Kidney epithelial cell (primary cell): ENCODE measurements at regions not wholly inside any gene's neighbourhood (a gene's known extent, or its start where the extent isn't known, plus 50 kb on each side); places are given as distances from the start of the nearest gene placed in this dataset.

Experiments
- DNase-seq: peaks from one replicate; pipeline ENCODE4 v3.0.0-alpha.2; 2010; ENCODE audit warnings: low read depth
- H3K27me3 ChIP-seq: 2 replicates; pipeline ENCODE4 v1.6.0; 2011; ENCODE audit warnings: low read length; ENCODE audit not compliant: control insufficient read depth, insufficient read depth
- H3K36me3 ChIP-seq: 2 replicates; pipeline ENCODE4 v1.5.1; 2011; ENCODE audit warnings: low read length; ENCODE audit not compliant: control insufficient read depth, insufficient read depth
- H3K4me3 ChIP-seq: 2 replicates; pipeline ENCODE4 v1.5.1; 2011; ENCODE audit warnings: low read depth, mild to moderate bottlenecking, control low read depth, low read length
- TF ChIP-seq, protein P1 (sequence below): IDR thresholded peaks from 2 replicates; pipeline ENCODE4 v1.5.1; 2011; ENCODE audit warnings: mild to moderate bottlenecking, moderate library complexity, low read length, control low read depth, inconsistent platforms; ENCODE audit not compliant: insufficient read depth, poor library complexity, severe bottlenecking

DNA sequence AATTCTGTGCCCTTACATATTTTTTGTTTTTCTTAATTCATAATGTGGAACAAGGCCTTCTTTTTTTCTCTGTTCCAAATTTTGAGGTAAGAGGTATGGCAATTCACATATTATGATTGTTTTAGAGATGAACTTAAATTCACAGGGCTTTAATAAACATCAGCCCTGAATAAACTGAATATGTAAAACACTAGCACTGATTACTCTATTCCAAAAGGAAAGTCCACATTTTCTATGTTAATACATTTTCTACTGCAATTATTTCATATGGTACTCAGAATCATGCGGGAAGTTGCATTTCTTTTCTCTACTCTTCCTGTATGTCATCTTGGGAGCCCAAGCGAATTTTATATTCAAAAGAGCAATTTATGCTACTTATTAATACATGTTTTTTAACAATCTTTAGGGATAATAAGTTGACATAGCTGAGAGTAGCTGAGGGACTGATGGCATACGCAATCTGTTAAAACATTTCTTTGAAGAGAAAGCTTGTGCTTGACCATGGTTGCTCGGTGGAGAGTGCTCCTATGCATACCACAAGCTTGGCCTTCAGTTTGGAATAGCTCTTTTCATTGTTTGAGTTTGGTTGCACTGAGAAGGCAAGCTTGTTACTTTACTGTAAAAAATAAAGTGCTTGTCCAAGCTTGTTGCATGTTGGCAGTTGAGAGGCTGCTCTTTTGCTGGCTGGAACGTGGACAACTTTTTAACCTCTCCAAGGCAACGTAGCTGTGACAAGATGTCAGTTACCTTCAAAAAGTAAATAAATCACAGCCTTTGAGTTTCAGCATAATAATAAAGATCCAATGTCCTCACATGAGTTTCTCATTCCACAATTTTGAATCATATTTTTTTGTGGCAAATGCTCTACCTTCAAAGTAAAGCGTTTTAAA lies 196.3 kb upstream of the SPRY1 start:
- H3K36me3 ChIP-seq = no peaks in the 10 kb centered on the region
- DNase-seq = no peak
- H3K27me3 ChIP-seq = no peaks in the 10 kb centered on the region
- TF ChIP-seq, protein P1, sequence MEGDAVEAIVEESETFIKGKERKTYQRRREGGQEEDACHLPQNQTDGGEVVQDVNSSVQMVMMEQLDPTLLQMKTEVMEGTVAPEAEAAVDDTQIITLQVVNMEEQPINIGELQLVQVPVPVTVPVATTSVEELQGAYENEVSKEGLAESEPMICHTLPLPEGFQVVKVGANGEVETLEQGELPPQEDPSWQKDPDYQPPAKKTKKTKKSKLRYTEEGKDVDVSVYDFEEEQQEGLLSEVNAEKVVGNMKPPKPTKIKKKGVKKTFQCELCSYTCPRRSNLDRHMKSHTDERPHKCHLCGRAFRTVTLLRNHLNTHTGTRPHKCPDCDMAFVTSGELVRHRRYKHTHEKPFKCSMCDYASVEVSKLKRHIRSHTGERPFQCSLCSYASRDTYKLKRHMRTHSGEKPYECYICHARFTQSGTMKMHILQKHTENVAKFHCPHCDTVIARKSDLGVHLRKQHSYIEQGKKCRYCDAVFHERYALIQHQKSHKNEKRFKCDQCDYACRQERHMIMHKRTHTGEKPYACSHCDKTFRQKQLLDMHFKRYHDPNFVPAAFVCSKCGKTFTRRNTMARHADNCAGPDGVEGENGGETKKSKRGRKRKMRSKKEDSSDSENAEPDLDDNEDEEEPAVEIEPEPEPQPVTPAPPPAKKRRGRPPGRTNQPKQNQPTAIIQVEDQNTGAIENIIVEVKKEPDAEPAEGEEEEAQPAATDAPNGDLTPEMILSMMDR = no peak
- H3K4me3 ChIP-seq = no peak overlapping the region

DNA sequence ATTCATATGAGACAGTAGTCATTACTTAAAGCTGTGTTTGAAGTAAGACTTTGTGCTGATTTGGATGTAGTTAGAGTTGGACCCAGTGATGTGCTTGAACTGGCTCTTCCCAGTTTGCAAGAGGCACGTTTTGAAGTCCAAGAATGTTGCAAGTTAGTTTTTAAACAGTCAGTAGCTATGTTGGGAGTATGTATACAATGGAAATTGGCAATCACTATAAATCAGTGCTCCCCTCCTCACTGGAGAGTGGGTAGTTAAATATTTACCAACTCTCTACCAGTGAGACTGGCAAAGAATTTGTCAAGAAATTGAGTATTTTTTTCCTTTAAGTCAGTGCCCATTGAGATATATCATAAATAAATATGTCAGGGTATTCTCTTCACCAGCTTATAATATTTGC lies 191.9 kb upstream of the SPRY1 start:
- Histone ChIP-seq H3K27me3 (no peaks in the 10 kb centered on the region), H3K4me3 (no peak overlapping the region), H3K36me3 (no peaks in the 10 kb centered on the region)
- DNase-seq = no peak
- TF ChIP-seq, protein P1 = no peak

DNA sequence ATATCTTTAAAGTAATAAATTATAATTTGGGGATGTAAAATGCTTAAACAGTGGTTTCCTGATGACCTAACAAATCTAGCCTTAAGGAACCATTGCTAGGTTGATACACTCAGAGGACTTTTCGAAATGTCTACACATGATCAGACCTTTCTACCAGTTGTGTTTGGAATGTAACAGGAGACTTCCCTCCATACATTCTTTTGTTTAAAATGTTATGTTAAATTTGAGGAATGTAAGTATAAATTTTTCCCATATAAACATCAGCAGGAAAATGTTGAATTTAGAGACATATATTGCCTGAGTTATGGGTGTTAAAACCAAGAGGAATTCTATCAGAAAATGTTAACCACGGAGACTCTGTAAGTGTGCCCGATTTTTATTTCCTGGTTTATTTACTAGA lies 190.6 kb upstream of the SPRY1 start:
- no peak for DNase-seq

DNA sequence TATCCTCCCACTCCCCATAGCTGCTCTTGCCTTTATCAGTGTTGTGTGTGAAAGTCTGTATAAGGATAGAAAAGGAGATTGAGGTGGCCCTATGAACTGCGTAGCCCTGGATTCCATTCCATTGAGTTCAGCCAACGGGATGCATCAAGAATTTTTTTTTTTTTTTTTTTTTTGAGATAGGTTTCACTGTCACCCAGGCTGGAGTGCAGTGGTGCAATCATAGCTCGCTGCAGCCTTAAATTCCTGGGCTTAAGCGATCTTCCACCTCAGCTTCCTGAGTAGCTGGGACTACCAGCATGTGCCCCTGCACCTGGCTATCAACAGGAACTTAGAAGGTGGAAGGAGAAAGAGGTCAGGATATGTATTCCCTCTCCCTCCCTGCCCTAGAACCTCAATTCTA lies 187.2 kb upstream of the SPRY1 start:
- DNase-seq = no peak
- H3K27me3 ChIP-seq = no peaks in the 10 kb centered on the region
- H3K4me3 ChIP-seq = no peak overlapping the region
- H3K36me3 ChIP-seq = no peaks in the 10 kb centered on the region
- TF ChIP-seq, protein P1 = no peak

More for the DNA sequence above, 190.6 kb upstream of the SPRY1 start:
- H3K36me3 ChIP-seq = no peaks in the 10 kb centered on the region
- TF ChIP-seq, protein P1 = no peak
- no peaks in the 10 kb centered on the region for H3K27me3 ChIP-seq
- H3K4me3 ChIP-seq = no peak overlapping the region

DNA sequence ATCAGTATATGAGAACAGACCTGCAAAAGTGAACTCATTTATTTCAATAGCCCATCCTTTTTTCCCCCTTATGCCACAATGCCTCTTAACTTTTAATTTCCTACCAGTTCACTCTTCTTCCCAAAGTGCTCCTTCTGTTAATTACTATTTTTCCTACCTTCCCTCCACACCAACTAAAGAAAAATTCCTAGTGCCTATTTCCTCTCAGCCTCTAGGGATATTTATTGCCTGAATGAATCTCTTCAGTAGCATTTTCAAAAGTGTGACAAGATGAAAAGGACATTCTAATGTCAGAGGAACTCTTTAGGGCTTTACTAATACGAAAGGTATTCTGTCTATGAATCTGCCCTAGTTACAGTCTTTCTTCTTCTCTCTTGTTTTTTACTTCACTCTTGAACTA lies 181.1 kb upstream of the SPRY1 start:
- no peaks in the 10 kb centered on the region for H3K27me3 ChIP-seq
- TF ChIP-seq, protein P1 = no peak
- no peak for DNase-seq
- H3K4me3 ChIP-seq = no peak overlapping the region
- H3K36me3 ChIP-seq = no peaks in the 10 kb centered on the region

DNA sequence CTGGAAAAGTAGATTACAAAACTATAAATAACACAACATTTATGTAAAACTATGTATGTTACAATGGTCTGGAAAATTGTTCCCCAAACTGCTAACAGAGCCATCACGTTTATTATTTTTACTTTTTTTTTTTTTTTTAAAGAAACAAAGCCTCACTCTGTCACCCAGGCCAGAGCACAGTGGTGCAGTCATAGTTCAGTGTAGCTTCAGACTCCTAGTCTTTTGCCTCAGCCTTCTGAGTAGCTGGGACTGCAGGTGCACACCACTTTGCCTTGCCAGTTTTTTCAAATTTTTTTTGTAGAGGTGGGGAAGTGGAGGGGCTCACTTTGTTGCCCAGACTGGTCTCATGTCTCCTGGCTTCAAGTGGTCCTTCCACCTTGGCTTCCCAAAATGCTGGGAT lies 180.1 kb upstream of the SPRY1 start:
- TF ChIP-seq, protein P1 = no peak
- Histone ChIP-seq H3K27me3 (no peaks in the 10 kb centered on the region), H3K4me3 (no peak overlapping the region), H3K36me3 (no peaks in the 10 kb centered on the region)
- DNase-seq = no peak
